ENCODE measurements at regions not wholly inside any gene's neighbourhood (a gene's known extent, or its start where the extent isn't known, plus 50 kb on each side); places are given as distances from the start of the nearest gene placed in this dataset.

DNA sequence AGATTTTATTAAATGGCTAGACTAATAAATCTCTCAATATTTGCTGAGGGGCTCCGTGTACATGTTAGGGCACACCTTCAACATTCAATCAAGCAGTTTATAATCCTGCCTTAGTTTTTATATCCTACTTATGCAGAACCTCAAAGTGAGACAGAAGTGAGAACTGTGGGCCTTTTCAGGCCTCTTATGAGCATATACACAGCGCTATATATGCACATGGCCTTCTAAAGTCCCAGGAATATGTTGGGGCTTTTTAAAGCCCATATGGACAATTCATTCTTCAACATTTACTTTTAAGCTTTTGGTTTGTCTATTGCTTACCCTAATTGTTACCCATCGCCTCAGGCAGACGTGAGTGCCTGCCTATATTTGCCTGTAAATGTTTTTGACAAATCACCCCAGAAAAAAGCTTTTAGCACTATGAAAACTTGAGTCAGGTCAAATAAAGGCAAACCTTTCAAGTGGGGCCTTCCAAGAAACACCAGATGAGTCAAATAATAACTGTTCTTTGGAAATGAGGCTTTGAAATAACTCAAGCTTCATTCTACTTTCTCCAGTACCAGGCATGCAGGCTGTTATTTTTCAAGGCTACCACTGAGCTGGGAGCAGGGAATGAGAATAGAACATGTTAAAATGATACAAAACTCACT is 58.2 kb downstream of the ESM1 start:
- no peak for DNase-seq (ENCODE audit: low read depth in 2 of 2)

DNA sequence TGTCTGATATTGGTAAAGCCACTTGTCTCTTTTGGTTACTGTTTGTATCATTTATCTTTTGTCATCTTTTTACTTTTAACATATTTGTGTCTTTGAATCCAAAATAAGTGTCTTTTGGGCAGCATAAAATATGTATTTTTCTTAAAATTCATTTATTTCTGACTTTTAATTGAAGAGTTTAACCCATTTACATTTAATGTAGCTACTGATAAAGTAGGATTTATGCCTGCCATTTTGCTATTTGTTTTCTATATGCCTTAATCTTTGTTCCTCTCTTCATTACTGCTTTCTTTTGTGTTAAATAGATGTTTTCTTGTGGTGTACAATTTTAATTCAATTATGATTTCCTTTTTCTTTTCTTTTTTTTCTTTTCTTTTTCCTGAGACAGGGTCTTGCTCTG is 60.9 kb downstream of the ESM1 start:
- no peak for DNase-seq (ENCODE audit: low read depth in 2 of 2)

DNA sequence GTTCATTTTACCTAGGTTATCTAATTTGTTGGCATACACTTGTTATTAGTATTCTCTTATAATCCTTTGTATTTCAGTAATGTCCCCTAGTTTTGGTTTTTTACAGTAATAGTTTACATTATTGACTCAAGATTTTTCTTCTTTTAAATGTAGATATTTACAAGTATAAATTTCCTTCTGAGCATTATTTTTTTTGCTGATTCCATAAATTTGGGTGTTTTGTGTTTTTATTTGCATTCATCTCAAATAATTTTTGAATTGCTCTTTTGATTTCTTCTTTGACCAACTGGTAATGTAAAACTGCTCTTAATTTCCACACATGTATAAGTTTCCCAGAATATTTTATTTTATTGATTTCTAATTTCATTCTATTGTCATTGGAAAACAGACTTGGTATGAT is 68.1 kb downstream of the ESM1 start:
- no peak for DNase-seq (ENCODE audit: low read depth in 2 of 2)

DNA sequence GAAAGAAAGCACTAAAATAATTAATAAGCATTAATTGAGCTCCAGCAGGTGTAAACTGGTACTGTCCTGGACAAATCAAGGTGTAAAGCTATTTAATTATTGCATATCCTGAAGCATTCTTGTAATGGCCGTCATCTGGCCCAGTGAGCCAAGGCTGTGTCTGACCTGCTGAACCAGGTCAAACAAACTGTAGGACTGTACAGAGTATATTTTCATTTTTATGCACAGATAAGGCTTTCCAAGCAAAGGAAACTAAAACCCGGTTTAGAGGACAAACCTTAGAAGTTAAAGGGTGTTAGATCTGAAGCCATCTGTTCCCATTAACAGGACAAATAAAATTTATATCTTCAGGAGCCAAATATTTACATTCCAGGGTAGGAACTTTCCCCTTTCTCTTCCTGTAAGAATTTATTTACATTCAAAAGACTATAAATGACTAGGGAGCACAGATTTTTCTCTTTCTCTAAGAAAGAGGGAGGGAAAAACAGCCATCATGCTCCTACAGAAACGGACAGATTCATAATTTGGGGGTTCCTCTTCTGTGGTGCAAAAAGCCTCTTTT is 69.8 kb downstream of the ESM1 start:
- no peak for DNase-seq (ENCODE audit: low read depth in 2 of 2)

DNA sequence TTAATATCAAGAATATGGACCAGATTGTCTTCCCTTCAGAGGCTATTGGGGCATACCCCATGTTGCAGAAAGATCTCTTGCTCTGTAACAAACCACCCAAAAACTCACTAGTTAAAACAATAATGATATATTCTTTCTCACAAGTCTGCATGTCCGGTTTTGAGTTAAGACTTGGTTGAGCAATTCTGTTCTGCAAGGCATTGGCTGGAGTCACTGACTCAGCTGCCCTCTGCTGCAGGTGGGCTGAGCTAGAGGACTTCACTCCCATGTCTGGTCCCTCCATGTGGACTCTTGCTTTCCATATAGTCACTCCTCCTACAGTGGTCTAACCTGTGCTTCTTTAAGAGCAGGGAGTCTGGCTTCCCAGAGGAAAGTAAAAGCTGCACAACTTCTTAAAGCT is 73.4 kb downstream of the ESM1 start:
- DNase-seq (ENCODE audit: low read depth in 2 of 2) = no peak

DNA sequence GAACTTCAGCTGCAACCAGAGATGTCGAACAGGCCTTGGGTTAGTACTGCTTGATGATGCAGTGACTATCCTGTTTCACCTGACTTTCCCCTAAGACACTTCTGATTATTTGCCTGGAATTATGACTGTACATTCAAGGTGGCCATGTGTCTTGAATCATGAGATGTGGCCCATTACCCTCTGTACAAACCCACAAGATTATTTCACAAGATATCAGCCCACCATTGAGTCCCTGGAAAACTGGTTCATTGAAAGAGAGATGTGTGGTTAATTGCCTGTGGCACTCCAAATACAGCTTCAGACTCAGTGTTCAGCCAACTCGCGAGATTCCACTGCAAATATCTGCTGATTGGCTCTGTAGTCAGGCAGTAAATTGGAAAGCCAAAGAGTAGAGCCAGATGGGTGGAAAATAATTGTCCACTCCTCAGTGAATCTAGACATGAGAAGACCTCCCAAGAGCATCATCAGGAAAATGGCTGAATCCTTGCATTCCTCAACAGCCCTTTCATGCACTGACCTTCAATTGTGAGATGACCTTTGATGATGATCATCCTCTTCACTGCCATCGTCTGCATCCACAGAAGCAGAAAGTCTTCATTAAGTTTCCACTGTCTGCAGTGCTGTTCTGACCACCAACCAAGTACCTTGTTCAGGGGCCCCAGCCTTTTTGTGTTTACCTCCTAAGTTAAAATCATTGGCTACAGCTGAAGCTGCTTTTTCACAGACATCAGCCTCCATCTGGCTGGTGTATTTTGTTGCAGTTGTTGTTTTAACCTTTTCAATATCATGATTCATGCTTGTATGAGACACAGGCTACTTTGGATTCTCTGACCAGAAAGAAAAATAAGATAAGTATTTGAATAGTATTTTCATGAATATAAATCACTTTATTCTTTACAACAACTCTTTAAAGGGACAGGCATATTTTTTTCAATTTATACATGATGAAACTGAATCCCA is 75.2 kb downstream of the ESM1 start:
- DNase-seq (ENCODE audit: low read depth in 2 of 2) = no peak

DNA sequence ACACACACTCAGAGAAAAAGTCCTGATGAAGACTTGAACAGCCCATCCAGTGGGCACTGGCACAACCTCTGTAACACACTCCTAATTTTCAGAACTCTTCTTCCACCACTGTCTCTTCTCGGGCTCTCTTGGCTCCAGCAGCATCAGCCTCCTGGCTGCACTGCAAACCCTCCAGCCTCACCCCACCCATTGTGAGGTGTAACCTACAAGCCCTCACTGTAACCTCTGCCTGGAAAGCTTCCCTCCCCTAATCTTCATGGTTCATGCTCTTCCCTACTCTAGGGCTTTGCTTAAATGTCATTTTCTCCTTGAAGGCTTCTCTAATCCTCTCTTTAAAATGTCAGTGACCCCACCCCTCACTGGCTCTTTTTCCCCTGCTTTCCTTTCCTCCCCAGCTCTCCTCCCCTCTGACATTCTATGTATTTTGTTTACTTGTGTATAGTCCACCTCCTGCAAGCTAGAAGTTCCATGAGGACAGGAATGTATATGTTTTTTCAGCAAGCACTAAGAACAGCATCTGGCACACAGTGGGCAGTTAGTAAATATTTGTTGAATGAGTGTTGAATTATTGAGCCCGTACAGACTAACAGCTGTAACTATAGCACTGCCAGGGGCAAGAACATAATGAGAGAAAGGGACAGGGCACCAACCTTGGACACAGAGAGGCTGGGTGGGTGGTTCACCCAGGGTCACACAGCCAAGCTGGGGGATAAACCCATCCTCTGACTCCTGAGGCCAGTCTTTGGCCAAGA is 76.4 kb downstream of the ESM1 start:
- DNase-seq (ENCODE audit: low read depth in 2 of 2) = no peak

DNA sequence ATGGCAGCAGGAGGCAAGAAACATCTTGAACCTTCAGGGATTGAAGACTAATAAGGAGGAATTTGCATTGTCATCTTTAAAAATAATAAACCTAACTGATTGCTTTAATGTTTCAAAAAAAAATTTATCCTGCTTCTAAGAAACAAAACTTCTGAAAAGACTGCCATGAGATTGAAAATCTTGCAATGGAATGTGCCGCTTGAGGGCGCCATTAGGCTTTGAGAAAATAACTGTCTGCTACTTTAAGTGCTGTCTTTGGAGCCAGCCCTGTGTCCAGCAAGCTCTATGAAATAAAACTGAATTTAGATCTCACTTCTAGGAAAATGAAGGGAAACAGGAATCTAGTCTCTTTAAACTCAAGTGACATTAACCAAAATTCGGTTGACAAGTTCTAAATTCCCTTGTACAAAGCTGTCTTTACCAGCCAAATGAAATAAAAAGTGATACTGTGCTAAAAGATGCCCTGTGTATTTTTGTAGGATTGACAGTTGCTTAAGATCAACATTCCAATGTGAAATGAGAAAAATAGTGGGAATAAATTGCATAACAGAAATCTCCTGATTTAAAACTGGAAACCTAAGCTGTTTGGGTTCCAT is 79.4 kb downstream of the ESM1 start:
- peak in 1 of 2 donors; percentile 37 for DNase-seq (ENCODE audit: low read depth in 2 of 2)

DNA sequence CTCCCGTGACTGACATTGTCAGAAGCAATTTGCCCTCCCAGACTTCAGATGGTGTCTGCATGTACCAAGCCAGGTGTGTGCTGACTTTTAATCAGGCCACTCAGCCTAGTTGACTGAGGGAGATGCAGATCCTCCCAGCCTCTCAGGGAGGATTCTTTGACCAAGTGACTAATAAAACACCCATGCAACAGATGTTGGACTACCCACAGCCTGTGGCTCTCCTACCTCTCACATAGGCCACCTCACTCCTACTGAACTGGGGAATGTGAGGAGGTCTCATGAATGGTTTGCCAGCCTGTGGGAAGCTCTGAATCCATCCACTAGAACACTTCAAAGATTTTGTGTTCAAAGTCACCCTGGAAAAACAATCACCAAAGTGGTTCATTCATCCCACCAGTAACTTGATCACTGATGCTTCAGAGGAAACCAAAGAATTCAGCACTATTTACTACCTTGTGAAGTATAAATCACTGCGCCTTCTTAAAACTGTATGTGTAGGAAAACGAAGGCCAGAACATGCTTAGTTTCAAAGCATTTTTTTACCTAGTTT is 80.1 kb downstream of the ESM1 start:
- DNase-seq (ENCODE audit: low read depth in 2 of 2) = no peak

DNA sequence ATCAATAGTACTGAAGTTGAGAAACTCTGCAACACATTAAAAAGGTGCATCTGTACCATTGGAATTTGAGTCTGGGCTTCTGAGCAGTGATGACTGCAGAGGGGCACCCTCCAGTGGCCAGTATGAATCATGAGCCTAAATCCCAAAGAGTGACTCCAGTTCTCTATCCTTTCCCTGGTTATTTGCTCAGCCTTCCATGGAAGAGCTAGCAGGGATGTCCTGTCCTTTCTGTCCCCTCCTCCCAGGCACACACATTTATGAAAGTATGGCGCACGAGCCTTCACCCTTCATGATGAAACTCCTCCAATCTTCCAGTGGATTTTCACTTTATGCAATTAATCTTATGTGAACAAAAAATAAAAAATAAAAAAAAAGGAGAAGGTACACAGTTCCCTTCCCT is 81.0 kb downstream of the ESM1 start:
- no peak for DNase-seq (ENCODE audit: low read depth in 2 of 2)

DNA sequence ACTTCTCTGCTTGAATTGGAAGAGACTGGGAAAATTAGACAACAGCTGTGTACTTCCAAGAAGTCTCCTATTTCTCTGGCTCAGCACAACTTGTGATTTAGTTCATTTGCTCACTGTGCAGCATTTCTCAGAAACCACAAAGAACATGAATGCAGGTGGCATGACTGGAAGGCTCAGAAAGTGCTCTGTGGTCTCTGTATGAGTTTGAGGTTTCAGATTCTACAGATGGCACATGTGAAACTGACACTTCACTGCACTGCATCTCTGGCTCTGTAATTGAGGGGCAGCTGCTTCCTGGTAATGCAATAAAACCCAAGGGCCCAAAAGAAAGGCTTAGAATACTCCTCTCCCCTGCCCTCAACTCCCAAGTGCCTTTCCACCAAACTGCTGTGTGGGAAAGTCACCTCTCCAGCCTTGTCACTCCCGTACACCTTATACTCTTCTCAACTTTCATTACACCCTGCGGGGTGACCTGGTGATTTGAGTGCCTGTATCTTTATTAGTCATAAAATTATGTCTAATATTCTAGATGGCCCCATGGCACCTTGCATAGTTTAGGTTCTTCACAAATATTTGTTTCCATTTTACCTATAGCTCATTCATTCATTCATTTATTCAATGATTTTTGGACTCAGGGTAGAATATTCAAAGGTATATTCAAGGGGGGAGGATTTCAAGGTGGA is 82.5 kb downstream of the ESM1 start:
- DNase-seq (ENCODE audit: low read depth in 2 of 2) = peak; percentile 45 to 53

DNA sequence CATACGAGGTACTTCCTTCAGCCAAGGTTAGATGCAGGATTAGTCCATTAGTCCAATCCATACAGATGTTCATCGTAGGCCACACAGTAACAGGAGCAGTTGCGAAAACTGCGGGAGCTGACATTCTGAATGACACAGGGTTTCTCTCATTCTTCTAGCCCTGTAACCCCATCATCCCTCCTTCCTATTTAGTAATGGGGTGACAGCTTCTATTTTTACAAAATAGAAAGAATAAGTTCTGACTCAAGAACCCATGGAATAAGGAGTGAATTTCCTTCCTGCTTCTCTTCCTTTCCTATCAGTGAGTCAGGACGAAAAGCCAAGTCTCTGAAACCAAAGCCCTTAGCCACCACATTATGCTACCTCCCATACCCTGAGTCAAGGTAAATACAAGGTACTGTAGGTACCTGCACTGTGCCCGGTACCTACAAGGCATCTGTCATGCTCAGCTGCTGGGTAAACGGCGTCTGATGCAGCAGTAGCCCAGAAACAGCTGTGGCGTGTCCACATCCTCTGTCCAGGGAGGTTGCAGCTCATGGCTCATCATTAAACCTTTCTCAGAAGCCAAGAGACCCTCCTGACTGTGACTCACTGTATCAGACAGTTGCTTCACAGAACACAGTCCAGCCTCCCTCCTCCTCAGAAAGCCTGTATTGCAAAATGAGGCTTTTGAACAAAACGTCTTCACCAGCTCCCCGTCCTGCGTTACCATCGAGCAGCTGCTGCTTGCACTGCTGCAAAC is 84.2 kb downstream of the ESM1 start:
- DNase-seq (ENCODE audit: low read depth in 2 of 2) = no peak

DNA sequence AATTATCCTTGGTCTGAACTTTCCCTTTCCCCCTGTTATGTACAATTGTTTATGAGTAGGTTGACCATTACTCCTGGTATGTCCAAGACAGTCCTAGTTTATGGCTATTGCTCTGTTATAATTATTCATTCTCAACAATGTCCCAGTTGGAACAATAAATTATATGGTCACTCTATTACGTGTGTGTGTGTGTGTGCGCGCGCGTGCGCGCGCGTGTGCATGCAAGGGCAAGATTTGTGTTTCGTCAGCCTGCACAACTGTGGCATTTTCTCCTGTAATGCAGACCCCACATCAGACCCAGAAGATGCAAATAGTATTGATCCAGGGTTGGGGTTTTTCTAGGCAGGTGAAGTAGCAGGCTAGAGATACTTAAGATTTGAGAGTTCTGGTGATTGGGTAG is 88.4 kb downstream of the ESM1 start:
- DNase-seq (ENCODE audit: low read depth in 2 of 2) = no peak

DNA sequence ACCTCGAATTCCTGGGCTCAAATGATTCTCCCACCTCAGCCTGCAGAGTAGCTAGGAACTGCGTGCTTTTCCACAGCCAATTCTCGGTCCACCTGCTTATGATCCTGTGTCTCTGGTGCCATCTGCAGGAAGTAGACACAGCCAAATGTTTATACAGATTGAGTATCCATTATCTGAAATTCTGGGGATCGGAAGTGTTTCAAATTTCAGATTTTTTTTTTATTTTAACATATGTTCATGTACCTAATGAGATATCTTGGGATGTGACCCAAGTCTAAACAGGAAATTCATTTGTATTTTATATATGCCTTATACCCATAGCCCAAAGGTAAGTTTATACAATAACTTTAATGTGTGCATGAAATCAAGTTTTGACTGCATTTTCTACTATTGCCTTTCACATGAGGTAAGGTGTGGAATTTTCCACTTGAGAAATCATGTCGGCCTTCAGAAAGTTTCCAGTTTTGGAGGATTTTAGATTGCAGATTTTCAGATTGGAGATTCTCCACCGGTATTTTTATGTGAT is 89.5 kb downstream of the ESM1 start:
- DNase-seq (ENCODE audit: low read depth in 2 of 2) = no peak

DNA sequence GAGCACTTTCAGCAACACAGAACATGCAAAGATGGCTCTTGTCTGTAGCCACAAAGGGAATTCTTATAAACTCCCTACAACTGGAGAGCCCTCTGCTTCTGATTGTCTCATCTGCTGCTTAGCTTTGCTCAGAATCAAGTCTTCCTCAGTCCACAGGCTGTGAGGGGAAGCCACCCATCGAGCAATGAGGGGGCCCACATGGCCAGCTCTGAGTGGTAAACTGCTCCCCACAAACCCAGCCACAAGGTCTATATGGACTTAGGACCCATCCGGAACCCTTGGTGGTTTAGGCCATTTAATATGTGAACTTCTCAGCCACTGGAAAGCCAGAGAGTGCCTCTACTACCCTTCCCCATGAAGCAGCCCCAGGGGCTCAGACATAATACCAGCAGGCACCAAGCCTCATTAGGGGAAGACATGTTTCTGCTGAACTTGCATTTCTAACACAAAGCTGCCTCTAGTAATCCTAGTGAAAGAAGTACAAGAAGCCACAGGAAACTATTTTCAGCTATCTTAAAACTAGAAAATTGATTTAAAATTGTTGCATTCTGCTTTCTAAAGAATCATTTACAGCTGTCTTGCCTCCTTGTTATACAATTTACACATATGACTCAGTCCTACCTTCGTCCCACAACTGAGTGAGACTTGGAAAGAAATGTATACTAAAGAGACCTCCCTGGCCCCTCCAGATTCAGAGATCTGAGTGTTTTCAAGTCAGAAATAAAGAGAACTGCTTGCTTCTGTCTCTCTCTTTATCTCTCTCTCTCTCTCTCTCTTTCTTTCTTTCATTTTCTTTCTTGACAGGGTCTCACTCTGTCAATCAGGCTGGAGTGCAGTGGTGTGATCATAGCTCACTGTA is 90.2 kb downstream of the ESM1 start:
- no peak for DNase-seq (ENCODE audit: low read depth in 2 of 2)

DNA sequence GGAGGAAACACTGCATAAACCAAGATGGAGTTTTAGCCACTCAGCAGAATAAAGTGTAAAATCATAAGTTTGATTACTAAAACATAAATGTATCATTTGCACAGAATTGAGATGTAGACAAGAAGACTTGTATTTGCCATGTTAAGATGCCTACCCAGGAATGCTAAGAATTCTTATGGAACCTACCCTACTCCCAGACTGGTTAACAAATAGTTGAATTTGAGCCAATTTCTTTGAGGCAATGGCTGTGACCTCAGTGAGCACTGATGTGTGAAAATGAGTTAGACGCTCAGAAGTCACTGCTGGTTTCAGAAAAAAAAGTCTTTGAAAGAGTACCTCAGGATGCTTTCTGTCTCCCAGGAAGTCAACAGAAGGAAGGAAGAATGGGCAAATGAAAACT is 95.6 kb downstream of the ESM1 start:
- DNase-seq (ENCODE audit: low read depth in 2 of 2) = no peak

DNA sequence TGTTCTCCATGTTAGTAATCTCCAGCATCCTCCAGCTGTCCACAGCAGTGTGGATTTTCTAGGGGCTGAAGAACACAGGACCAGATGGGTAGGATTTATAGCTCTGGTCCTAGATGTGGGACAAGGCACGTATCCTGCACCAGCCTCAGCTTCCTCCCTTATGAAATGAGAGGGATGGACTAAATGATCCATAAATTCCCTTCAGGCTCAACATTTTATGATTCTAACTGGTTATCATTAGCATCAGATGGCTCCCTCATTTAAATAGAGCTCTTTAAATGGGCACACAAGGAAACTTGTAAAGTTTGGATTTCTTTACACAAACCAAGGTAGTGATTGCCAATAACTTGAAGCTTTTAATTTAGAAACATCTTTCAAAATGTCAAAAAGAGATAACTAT is 97.7 kb downstream of the ESM1 start:
- no peak for DNase-seq (ENCODE audit: low read depth in 2 of 2)

DNA sequence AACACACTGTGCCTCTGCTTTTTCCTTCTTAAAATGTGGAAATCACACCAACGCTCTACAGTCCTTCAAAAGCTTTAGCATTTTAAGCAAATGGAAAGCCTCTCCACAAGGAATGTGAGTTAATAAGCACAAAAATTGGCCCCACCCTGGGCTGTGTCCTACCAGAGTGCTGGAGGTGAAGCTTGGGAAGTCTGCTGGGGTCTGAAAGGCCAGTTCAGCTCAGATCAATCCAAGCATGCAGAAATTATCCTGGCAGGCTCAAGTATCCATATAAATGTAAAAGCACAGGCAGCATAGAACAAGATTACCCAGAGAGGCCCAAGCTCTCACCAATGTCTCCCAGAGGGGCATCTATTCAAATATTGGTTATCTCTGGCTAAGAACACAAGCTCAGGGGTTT is 98.5 kb downstream of the ESM1 start:
- no peak for DNase-seq (ENCODE audit: low read depth in 2 of 2)

DNA sequence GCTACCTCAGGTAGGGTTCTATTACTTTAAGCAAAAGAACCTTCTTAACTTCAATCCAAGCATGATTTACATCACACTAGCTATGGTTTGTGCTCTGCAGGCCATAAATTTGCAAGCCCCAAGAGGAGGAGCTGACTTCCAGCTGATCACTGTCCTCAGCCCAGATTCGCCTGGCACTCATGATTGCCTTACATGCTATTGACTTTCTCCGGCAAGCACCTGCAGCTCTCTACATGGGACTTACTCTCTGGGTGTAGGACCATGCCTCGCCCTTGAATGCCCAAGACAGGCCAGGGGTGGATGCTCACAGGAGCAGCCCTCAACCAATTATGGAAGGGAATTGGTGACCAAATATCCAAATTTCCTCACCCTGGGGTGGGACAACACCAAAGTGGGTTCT is 99.8 kb downstream of the ESM1 start:
- no peak for DNase-seq (ENCODE audit: low read depth in 2 of 2)
